ENCODE measurements at regions not wholly inside any gene's neighbourhood (a gene's known extent, or its start where the extent isn't known, plus 50 kb on each side); places are given as distances from the start of the nearest gene placed in this dataset.
A peak's percentile ranks its signal among the peaks of the same experiment; 100 is the strongest.
"Not testable (repeated sequence)": the region's sequence is repeated elsewhere in the genome, so short reads cannot be mapped to it uniquely, and the experiment has no call there.

- DNase-seq: no peak
- Histone ChIP-seq H3K27me3 (ENCODE audit: control insufficient read depth, insufficient read depth, low read length) (no peaks in the 10 kb centered on the region), H3K4me1 (ENCODE audit: control insufficient read depth, insufficient read depth, low read length) (peaks cover 14% of the 10 kb centered on the region), H3K36me3 (ENCODE audit: control insufficient read depth, insufficient read depth, low read length) (no peaks in the 10 kb centered on the region), H3K27ac (ENCODE audit: low read length) (no peak overlapping the region), H3K9me3 (replicated peaks; ENCODE audit: control insufficient read depth, low read depth, low read length) (no peaks in the 10 kb centered on the region), H3K4me3 (ENCODE audit: low read length) (no peak overlapping the region)
- WGBS (ENCODE audit: insufficient coverage): 53% methylated on average over 6 of the region's 8 CpGs
These were observed 581.0 kb upstream of the CDH11 start for GRCh38 chr16:65702707-65703402.

- no peak for DNase-seq
- no peaks in the 10 kb centered on the region for H3K9me3 ChIP-seq (replicated peaks; ENCODE audit: control insufficient read depth, low read depth, low read length)
- peaks cover 18% of the 10 kb centered on the region for H3K4me1 ChIP-seq (ENCODE audit: control insufficient read depth, insufficient read depth, low read length)
- no peaks in the 10 kb centered on the region for H3K27me3 ChIP-seq (ENCODE audit: control insufficient read depth, insufficient read depth, low read length)
- WGBS (ENCODE audit: insufficient coverage): no CpG with 5 or more reads among the region's 2 CpGs
- no peak overlapping the region for H3K27ac ChIP-seq (ENCODE audit: low read length)
- no peaks in the 10 kb centered on the region for H3K36me3 ChIP-seq (ENCODE audit: control insufficient read depth, insufficient read depth, low read length)
- H3K4me3 ChIP-seq (ENCODE audit: low read length): no peak overlapping the region
These were observed 578.7 kb upstream of the CDH11 start for GRCh38 chr16:65700596-65700995.

GRCh38 chr16:65698791-65699321 is 577.0 kb upstream of the CDH11 start:
- no peak overlapping the region for H3K4me3 ChIP-seq (ENCODE audit: low read length)
- peak; percentile 84 for DNase-seq
- no CpG with 5 or more reads among the region's 4 CpGs for WGBS (ENCODE audit: insufficient coverage)

GRCh38 chr16:65697521-65697920 is 575.7 kb upstream of the CDH11 start:
- no peak overlapping the region for H3K27ac ChIP-seq (ENCODE audit: low read length)
- 40% methylated on average over 1 of the region's 5 CpGs for WGBS (ENCODE audit: insufficient coverage)
- peak; percentile 27 for DNase-seq

More at GRCh38 chr16:65698791-65699321, 577.0 kb upstream of the CDH11 start:
- Histone ChIP-seq H3K27me3 (ENCODE audit: control insufficient read depth, insufficient read depth, low read length) (no peaks in the 10 kb centered on the region), H3K27ac (ENCODE audit: low read length) (peak overlapping the region; percentile 43), H3K4me1 (ENCODE audit: control insufficient read depth, insufficient read depth, low read length) (peaks cover 18% of the 10 kb centered on the region), H3K36me3 (ENCODE audit: control insufficient read depth, insufficient read depth, low read length) (no peaks in the 10 kb centered on the region), H3K9me3 (replicated peaks; ENCODE audit: control insufficient read depth, low read depth, low read length) (no peaks in the 10 kb centered on the region)

GRCh38 chr16:65697065-65697464 is 575.2 kb upstream of the CDH11 start:
- no CpG with 5 or more reads among the region's 1 CpG for WGBS (ENCODE audit: insufficient coverage)
- no peak overlapping the region for H3K27ac ChIP-seq (ENCODE audit: low read length)
- no peaks in the 10 kb centered on the region for H3K27me3 ChIP-seq (ENCODE audit: control insufficient read depth, insufficient read depth, low read length)
- no peak overlapping the region for H3K4me3 ChIP-seq (ENCODE audit: low read length)
- H3K36me3 ChIP-seq (ENCODE audit: control insufficient read depth, insufficient read depth, low read length): no peaks in the 10 kb centered on the region
- no peak for DNase-seq
- no peaks in the 10 kb centered on the region for H3K9me3 ChIP-seq (replicated peaks; ENCODE audit: control insufficient read depth, low read depth, low read length)
- H3K4me1 ChIP-seq (ENCODE audit: control insufficient read depth, insufficient read depth, low read length): peaks cover 18% of the 10 kb centered on the region

More at GRCh38 chr16:65697521-65697920, 575.7 kb upstream of the CDH11 start:
- H3K27me3 ChIP-seq (ENCODE audit: control insufficient read depth, insufficient read depth, low read length): no peaks in the 10 kb centered on the region
- no peaks in the 10 kb centered on the region for H3K9me3 ChIP-seq (replicated peaks; ENCODE audit: control insufficient read depth, low read depth, low read length)
- no peak overlapping the region for H3K4me3 ChIP-seq (ENCODE audit: low read length)
- peaks cover 18% of the 10 kb centered on the region for H3K4me1 ChIP-seq (ENCODE audit: control insufficient read depth, insufficient read depth, low read length)
- no peaks in the 10 kb centered on the region for H3K36me3 ChIP-seq (ENCODE audit: control insufficient read depth, insufficient read depth, low read length)

- not testable (repeated sequence) for DNase-seq; H3K36me3 ChIP-seq (ENCODE audit: control insufficient read depth, insufficient read depth, low read length); H3K27me3 ChIP-seq (ENCODE audit: control insufficient read depth, insufficient read depth, low read length); H3K9me3 ChIP-seq (replicated peaks; ENCODE audit: control insufficient read depth, low read depth, low read length); H3K4me1 ChIP-seq (ENCODE audit: control insufficient read depth, insufficient read depth, low read length); H3K27ac ChIP-seq (ENCODE audit: low read length); H3K4me3 ChIP-seq (ENCODE audit: low read length)
- WGBS (ENCODE audit: insufficient coverage): no CpG with 5 or more reads among the region's 4 CpGs
These were observed 570.0 kb upstream of the CDH11 start for GRCh38 chr16:65691846-65692245.

- H3K9me3 ChIP-seq (replicated peaks; ENCODE audit: control insufficient read depth, low read depth, low read length): no peaks in the 10 kb centered on the region
- no peaks in the 10 kb centered on the region for H3K36me3 ChIP-seq (ENCODE audit: control insufficient read depth, insufficient read depth, low read length)
- no peak for DNase-seq
- no peak overlapping the region for H3K27ac ChIP-seq (ENCODE audit: low read length)
- WGBS (ENCODE audit: insufficient coverage): no CpG with 5 or more reads among the region's 8 CpGs
- peaks cover 2% of the 10 kb centered on the region for H3K27me3 ChIP-seq (ENCODE audit: control insufficient read depth, insufficient read depth, low read length)
- no peak overlapping the region for H3K4me3 ChIP-seq (ENCODE audit: low read length)
- H3K4me1 ChIP-seq (ENCODE audit: control insufficient read depth, insufficient read depth, low read length): no peaks in the 10 kb centered on the region
These were observed 567.9 kb upstream of the CDH11 start for GRCh38 chr16:65689726-65690125.

GRCh38 chr16:65688301-65688700 is 566.4 kb upstream of the CDH11 start:
- Histone ChIP-seq H3K27me3 (ENCODE audit: control insufficient read depth, insufficient read depth, low read length) (peaks cover 2% of the 10 kb centered on the region), H3K27ac (ENCODE audit: low read length) (no peak overlapping the region), H3K36me3 (ENCODE audit: control insufficient read depth, insufficient read depth, low read length) (no peaks in the 10 kb centered on the region), H3K4me1 (ENCODE audit: control insufficient read depth, insufficient read depth, low read length) (no peaks in the 10 kb centered on the region), H3K9me3 (replicated peaks; ENCODE audit: control insufficient read depth, low read depth, low read length) (no peaks in the 10 kb centered on the region), H3K4me3 (ENCODE audit: low read length) (no peak overlapping the region)
- DNase-seq: no peak
- WGBS (ENCODE audit: insufficient coverage): no CpG with 5 or more reads among the region's 1 CpG

- Histone ChIP-seq H3K27me3 (ENCODE audit: control insufficient read depth, insufficient read depth, low read length) (peaks cover 2% of the 10 kb centered on the region), H3K36me3 (ENCODE audit: control insufficient read depth, insufficient read depth, low read length) (no peaks in the 10 kb centered on the region), H3K9me3 (replicated peaks; ENCODE audit: control insufficient read depth, low read depth, low read length) (no peaks in the 10 kb centered on the region), H3K27ac (ENCODE audit: low read length) (no peak overlapping the region), H3K4me3 (ENCODE audit: low read length) (no peak overlapping the region), H3K4me1 (ENCODE audit: control insufficient read depth, insufficient read depth, low read length) (peaks cover 2% of the 10 kb centered on the region)
- DNase-seq: no peak
These were observed 562.4 kb upstream of the CDH11 start for GRCh38 chr16:65684230-65684629.

GRCh38 chr16:65681406-65681805 is 559.5 kb upstream of the CDH11 start:
- 32% methylated on average over 3 of the region's 4 CpGs for WGBS (ENCODE audit: insufficient coverage)
- DNase-seq: no peak
- Histone ChIP-seq H3K9me3 (replicated peaks; ENCODE audit: control insufficient read depth, low read depth, low read length) (no peaks in the 10 kb centered on the region), H3K4me1 (ENCODE audit: control insufficient read depth, insufficient read depth, low read length) (peaks cover 2% of the 10 kb centered on the region), H3K36me3 (ENCODE audit: control insufficient read depth, insufficient read depth, low read length) (no peaks in the 10 kb centered on the region), H3K27me3 (ENCODE audit: control insufficient read depth, insufficient read depth, low read length) (no peaks in the 10 kb centered on the region), H3K4me3 (ENCODE audit: low read length) (no peak overlapping the region), H3K27ac (ENCODE audit: low read length) (no peak overlapping the region)

Measured in muscle of leg (tissue), 3 donors.